Liver (tissue), 8 donors: ENCODE measurements at regions not wholly inside any gene's neighbourhood (a gene's known extent, or its start where the extent isn't known, plus 50 kb on each side); places are given as distances from the start of the nearest gene placed in this dataset.
"Not testable (repeated sequence)": the region's sequence is repeated elsewhere in the genome, so short reads cannot be mapped to it uniquely, and the experiment has no call there.

ENCODE experiments used
- DNase-seq: peaks from one replicate; pipeline ENCODE4 v3.0.0-alpha.2; 2017; ENCODE audit warnings: low spot score
- H3K27ac ChIP-seq, 2 donors: one replicate each; pipeline ENCODE4 v1.7.0; 2013; ENCODE audit warnings: inconsistent platforms in 2 of 2, low read length in 2 of 2, control low read depth in 1 of 2, low read depth in 1 of 2, mild to moderate bottlenecking in 1 of 2
- H3K27me3 ChIP-seq, 4 donors: one replicate each; pipeline versions ENCODE4 v1.6.1 to v1.7.0; 2013; ENCODE audit warnings: low read length in 3 of 4, inconsistent platforms in 1 of 4, mild to moderate bottlenecking in 1 of 4, moderate library complexity in 1 of 4; ENCODE audit not compliant: control insufficient read depth in 4 of 4, insufficient read depth in 4 of 4
- H3K36me3 ChIP-seq, 4 donors: one replicate each; pipeline versions ENCODE4 v1.6.1 to v1.7.0; 2013; ENCODE audit warnings: low read length in 3 of 4, mild to moderate bottlenecking in 3 of 4, low read depth in 1 of 4, moderate library complexity in 1 of 4; ENCODE audit not compliant: control insufficient read depth in 4 of 4, insufficient read depth in 3 of 4
- H3K4me1 ChIP-seq, 4 donors: one replicate each; pipeline versions ENCODE4 v1.6.1 to v1.7.0; 2013; ENCODE audit warnings: low read length in 3 of 4, mild to moderate bottlenecking in 3 of 4, moderate library complexity in 1 of 4; ENCODE audit not compliant: control insufficient read depth in 4 of 4, insufficient read depth in 4 of 4
- H3K4me3 ChIP-seq, 3 donors: one replicate each; pipeline versions ENCODE4 v1.6.1 to v1.7.0; 2013; ENCODE audit warnings: low read length in 3 of 3, control low read depth in 1 of 3, low read depth in 1 of 3, mild to moderate bottlenecking in 1 of 3
- H3K9ac ChIP-seq, 2 donors: one replicate each; pipeline ENCODE4 v1.7.0; 2013; ENCODE audit warnings: low read length in 2 of 2, mild to moderate bottlenecking in 2 of 2, moderate library complexity in 2 of 2, control low read depth in 1 of 2, low read depth in 1 of 2
- H3K9me3 ChIP-seq, 4 donors: one replicate each; pipeline versions ENCODE4 v1.6.1 to v1.7.0; 2013; ENCODE audit warnings: low read length in 3 of 4; ENCODE audit not compliant: control insufficient read depth in 4 of 4
- FOXA1 ChIP-seq: IDR thresholded peaks from 2 replicates; pipeline ENCODE4 v1.6.1; 2016; ENCODE audit warnings: antibody characterized with exemption
- HNF4A ChIP-seq, 2 donors: conservative IDR thresholded peaks; 2 replicates each; pipeline ENCODE4 v1.6.1; 2016; ENCODE audit warnings: antibody characterized with exemption in 2 of 2, mild to moderate bottlenecking in 2 of 2
- HNF4G ChIP-seq: IDR thresholded peaks from 2 replicates; pipeline ENCODE4 v1.6.1; 2016; ENCODE audit warnings: antibody characterized with exemption
- JUND ChIP-seq, 2 donors: IDR thresholded peaks; 2 replicates each; pipeline ENCODE4 v1.6.1; 2016; ENCODE audit warnings: antibody characterized with exemption in 2 of 2
- NR2F2 ChIP-seq: IDR thresholded peaks from 2 replicates; pipeline ENCODE4 v1.6.1; 2016; ENCODE audit warnings: antibody characterized with exemption
- RAD21 ChIP-seq, 2 donors: IDR thresholded peaks; 2 replicates each; pipeline ENCODE4 v1.6.1; 2016; ENCODE audit warnings: antibody characterized with exemption in 2 of 2, mild to moderate bottlenecking in 2 of 2
- RXRA ChIP-seq, 2 donors: IDR thresholded peaks; 2 replicates each; pipeline ENCODE4 v1.6.1; 2017 to 2018; ENCODE audit warnings: antibody characterized with exemption in 2 of 2, mild to moderate bottlenecking in 1 of 2
- SP1 ChIP-seq: IDR thresholded peaks from 2 replicates; pipeline ENCODE4 v1.6.1; 2018; ENCODE audit warnings: antibody characterized with exemption, mild to moderate bottlenecking
- WGBS: extraction: QIAGEN DNeasy Blood & Tissue Kit; methylation state at CpG from one replicate; pipeline ENCODE4 v1.1.7; 2013; 5-methylcytosine and 5-hydroxymethylcytosine counted together
- TF ChIP-seq, protein P1 (sequence below): IDR thresholded peaks from 2 replicates; pipeline ENCODE4 v1.6.1; 2016; ENCODE audit warnings: antibody characterized with exemption
- TF ChIP-seq, protein P2 (sequence below): fragments of 150-350 bp; IDR thresholded peaks from 2 replicates; pipeline ENCODE4 v1.5.1; 2017; ENCODE audit warnings: improper control_type of control experiment, low read depth, low read length; ENCODE audit not compliant: missing input control
- TF ChIP-seq, protein P3 (sequence below): IDR thresholded peaks from 2 replicates; pipeline ENCODE4 v1.6.1; 2016; ENCODE audit warnings: antibody characterized with exemption
- donor health status: healthy.
- donor health status: healthy.
- donor health status: healthy.
- donor health status: healthy.
- donor health status: healthy.

DNA sequence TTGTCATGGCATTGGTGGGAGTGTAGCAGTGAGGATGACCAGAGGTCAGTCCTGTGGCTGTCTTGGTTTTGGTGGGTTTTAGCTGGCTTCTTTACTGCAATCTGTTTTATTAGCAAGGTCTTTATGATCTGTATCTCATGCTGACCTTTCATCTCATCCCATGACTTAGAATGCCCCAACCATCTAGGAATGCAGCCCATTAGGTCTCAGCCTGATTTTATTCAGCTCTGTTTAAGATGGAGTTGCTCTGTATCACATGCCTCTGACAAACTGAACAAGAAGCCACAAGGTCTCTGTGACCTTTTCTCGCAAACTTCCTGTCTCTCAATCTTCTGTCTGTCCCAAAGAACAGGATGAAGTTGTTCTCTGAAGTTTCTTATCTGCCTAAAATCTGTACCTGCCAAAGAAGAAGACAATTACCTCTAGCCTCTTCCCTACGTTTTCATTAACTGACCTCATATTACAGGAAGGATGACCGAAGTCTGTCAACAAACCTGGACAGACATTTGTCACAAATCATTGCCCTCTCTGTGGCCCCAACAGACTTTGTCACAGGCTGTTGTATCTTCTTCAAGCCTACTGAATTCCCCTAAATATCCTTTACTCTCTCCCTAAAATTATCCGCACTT is 284.2 kb upstream of the SEMA6A start:
- DNase-seq = no peak
- TF ChIP-seq, protein P1, sequence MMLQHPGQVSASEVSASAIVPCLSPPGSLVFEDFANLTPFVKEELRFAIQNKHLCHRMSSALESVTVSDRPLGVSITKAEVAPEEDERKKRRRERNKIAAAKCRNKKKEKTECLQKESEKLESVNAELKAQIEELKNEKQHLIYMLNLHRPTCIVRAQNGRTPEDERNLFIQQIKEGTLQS = no peak
- TF ChIP-seq SP1 = no peak
- Histone ChIP-seq H3K4me3 (no peak overlapping the region), H3K27me3 (peaks cover 0 to 3% (median 0%) of the 10 kb centered on the region in 4 donors), H3K9ac (no peak overlapping the region), H3K27ac (no peak overlapping the region), H3K4me1 (no peaks in the 10 kb centered on the region), H3K9me3 (no peaks in the 10 kb centered on the region), H3K36me3 (no peaks in the 10 kb centered on the region)
- 77% methylated on average over 4 of the region's 4 CpGs for WGBS

DNA sequence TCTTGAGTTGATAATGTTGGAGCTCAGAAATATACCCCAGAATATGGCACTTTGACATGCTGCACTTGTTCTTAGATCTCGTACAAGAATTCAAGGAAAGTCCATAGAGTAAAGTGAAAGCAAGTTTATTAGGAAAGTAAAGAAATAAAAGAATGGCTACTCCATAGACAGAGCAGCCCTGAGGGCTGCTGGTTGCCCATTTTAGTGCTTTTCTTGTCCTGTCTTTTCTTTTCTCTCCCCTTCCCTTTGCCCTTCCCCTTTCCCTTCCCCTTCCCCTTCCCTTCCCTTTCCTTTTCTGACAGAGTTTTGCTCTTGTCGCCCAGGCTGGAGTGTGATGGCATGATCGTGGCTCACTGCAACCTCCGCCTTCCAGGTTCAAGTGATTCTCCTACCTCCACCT is 283.4 kb upstream of the SEMA6A start:
- H3K36me3 ChIP-seq, H3K4me1 ChIP-seq, H3K4me3 ChIP-seq, H3K9ac ChIP-seq, DNase-seq, H3K27me3 ChIP-seq, H3K27ac ChIP-seq, H3K9me3 ChIP-seq: not testable (repeated sequence)
- 91% methylated on average over 4 of the region's 4 CpGs for WGBS

DNA sequence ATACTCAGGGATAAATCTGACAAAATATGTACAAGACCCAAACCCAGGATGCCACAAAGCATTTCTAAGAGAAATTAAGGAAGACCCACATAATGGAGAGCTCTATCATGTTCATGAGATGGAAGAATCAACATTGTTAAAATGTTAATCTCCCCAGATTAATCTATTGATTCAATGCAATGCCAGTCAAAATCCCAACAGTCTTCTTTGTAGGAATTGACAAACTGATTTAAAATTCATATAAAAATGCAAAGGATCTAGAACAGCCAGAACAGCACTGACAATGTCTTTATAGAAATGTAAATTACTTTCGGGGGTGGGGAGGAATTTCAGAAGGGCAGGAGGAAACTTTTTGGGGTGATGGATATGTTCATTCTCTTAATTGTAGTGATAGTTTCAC is 281.6 kb upstream of the SEMA6A start:
- no peaks in the 10 kb centered on the region for H3K36me3 ChIP-seq
- TF ChIP-seq RAD21 (IDR thresholded peaks at IDR 0.05) = no peak
- TF ChIP-seq, protein P2, sequence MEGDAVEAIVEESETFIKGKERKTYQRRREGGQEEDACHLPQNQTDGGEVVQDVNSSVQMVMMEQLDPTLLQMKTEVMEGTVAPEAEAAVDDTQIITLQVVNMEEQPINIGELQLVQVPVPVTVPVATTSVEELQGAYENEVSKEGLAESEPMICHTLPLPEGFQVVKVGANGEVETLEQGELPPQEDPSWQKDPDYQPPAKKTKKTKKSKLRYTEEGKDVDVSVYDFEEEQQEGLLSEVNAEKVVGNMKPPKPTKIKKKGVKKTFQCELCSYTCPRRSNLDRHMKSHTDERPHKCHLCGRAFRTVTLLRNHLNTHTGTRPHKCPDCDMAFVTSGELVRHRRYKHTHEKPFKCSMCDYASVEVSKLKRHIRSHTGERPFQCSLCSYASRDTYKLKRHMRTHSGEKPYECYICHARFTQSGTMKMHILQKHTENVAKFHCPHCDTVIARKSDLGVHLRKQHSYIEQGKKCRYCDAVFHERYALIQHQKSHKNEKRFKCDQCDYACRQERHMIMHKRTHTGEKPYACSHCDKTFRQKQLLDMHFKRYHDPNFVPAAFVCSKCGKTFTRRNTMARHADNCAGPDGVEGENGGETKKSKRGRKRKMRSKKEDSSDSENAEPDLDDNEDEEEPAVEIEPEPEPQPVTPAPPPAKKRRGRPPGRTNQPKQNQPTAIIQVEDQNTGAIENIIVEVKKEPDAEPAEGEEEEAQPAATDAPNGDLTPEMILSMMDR = no peak
- no peak for TF ChIP-seq RXRA (IDR thresholded peaks at IDR 0.05)
- TF ChIP-seq NR2F2 = no peak
- TF ChIP-seq HNF4G = no peak
- no peak for TF ChIP-seq FOXA1
- no peaks in the 10 kb centered on the region for H3K4me1 ChIP-seq
- no peak overlapping the region for H3K27ac ChIP-seq
- no peak for DNase-seq
- no peak overlapping the region for H3K9ac ChIP-seq
- 92% methylated on average over 1 of the region's 1 CpG for WGBS
- no peaks in the 10 kb centered on the region for H3K9me3 ChIP-seq
- no peak overlapping the region for H3K4me3 ChIP-seq
- peaks cover 0 to 3% (median 0%) of the 10 kb centered on the region in 4 donors for H3K27me3 ChIP-seq

DNA sequence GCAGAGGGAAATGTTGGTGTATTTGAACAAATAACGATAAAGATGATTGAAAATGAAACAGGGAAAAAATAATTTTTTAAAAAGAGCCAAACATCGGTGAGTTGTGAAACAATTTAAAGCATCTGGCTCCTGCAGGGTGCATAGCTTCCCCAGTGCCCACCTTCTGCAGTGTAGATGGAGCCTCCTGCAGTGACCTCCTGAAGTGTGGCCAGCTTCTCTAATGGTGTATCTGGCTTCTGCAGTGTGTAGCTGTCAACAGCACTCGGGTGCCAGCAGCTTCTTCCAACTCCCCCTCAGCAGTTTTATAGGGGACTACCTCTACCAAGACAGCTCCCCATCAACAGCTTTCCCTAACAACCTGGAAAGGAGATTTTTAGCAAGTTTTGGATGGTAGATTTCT is 279.4 kb upstream of the SEMA6A start:
- 74% methylated on average over 3 of the region's 3 CpGs for WGBS
- no peak overlapping the region for H3K9ac ChIP-seq
- H3K4me1 ChIP-seq = no peaks in the 10 kb centered on the region
- no peak overlapping the region for H3K27ac ChIP-seq
- TF ChIP-seq SP1 (no peak), RAD21 (IDR thresholded peaks at IDR 0.05) (no peak), HNF4A (conservative IDR thresholded peaks at IDR 0.05) (no peak), NR2F2 (no peak), JUND (IDR thresholded peaks at IDR 0.05) (no peak)
- TF ChIP-seq, protein P3, sequence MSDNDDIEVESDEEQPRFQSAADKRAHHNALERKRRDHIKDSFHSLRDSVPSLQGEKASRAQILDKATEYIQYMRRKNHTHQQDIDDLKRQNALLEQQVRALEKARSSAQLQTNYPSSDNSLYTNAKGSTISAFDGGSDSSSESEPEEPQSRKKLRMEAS = no peak
- H3K27me3 ChIP-seq = peaks cover 0 to 3% (median 0%) of the 10 kb centered on the region in 4 donors
- DNase-seq = no peak
- H3K4me3 ChIP-seq = no peak overlapping the region
- H3K9me3 ChIP-seq = no peaks in the 10 kb centered on the region
- no peaks in the 10 kb centered on the region for H3K36me3 ChIP-seq
